RWPE1 (cell line): ENCODE measurements at regions not wholly inside any gene's neighbourhood (a gene's known extent, or its start where the extent isn't known, plus 50 kb on each side); places are given as distances from the start of the nearest gene placed in this dataset.

Experiments used
- CTCF ChIA-PET: fragments of 350-600 bp; sonication (Branson Sonifier 250); formaldehyde crosslinking; extraction: SDS; loops from one replicate; lab custom pipeline; 2021; lab: Yijun Ruan, JAX
- POLR2A ChIA-PET: fragments of 400-600 bp; formaldehyde crosslinking; extraction: SDS; loops from one replicate; lab custom pipeline; 2020; ENCODE audit warnings: antibody characterized with exemption; ENCODE audit not compliant: low non-redundant PET; lab: Yijun Ruan, JAX
- DNase-seq: peaks from one replicate; pipeline ENCODE4 v3.0.0; 2012; ENCODE audit warnings: low spot score
- H3K27ac ChIP-seq: fragments of 450-650 bp; 2 replicates; pipeline ENCODE4 v1.5.1; 2017
- TF ChIP-seq, protein P1 (sequence below): fragments of 450-650 bp; conservative IDR thresholded peaks from 2 replicates; pipeline ENCODE4 v1.5.1; 2017; ENCODE audit warnings: low read depth, mild to moderate bottlenecking

DNA sequence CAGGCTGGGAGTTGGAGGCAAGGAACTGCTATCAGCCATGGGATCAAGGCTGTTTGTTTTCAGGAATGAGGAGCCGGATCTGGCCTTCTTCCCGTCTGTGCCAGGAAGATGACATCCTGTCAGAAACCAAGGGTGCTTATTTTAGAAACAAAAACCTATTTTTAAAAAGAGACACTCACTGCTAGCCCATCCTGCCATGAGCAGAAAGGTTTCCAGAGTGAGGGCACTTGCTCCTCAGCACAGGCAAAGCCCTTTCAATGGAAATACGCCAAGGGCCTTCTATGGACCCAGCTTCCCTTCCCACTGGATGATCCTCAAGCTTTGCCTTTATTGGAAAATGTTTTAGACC is 132.6 kb upstream of the FSTL4 start:
- CTCF ChIA-PET, result interaction anchor here (0.7 kb wide), 1 partner anchor 9 kb away, joined by 3 read pairs; no protein-coding TSS in a partner anchor
- no peak overlapping the region for H3K27ac ChIP-seq
- DNase-seq, result no peak
- POLR2A ChIA-PET, result no interaction called here
- TF ChIP-seq, protein P1, sequence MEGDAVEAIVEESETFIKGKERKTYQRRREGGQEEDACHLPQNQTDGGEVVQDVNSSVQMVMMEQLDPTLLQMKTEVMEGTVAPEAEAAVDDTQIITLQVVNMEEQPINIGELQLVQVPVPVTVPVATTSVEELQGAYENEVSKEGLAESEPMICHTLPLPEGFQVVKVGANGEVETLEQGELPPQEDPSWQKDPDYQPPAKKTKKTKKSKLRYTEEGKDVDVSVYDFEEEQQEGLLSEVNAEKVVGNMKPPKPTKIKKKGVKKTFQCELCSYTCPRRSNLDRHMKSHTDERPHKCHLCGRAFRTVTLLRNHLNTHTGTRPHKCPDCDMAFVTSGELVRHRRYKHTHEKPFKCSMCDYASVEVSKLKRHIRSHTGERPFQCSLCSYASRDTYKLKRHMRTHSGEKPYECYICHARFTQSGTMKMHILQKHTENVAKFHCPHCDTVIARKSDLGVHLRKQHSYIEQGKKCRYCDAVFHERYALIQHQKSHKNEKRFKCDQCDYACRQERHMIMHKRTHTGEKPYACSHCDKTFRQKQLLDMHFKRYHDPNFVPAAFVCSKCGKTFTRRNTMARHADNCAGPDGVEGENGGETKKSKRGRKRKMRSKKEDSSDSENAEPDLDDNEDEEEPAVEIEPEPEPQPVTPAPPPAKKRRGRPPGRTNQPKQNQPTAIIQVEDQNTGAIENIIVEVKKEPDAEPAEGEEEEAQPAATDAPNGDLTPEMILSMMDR, result no peak

DNA sequence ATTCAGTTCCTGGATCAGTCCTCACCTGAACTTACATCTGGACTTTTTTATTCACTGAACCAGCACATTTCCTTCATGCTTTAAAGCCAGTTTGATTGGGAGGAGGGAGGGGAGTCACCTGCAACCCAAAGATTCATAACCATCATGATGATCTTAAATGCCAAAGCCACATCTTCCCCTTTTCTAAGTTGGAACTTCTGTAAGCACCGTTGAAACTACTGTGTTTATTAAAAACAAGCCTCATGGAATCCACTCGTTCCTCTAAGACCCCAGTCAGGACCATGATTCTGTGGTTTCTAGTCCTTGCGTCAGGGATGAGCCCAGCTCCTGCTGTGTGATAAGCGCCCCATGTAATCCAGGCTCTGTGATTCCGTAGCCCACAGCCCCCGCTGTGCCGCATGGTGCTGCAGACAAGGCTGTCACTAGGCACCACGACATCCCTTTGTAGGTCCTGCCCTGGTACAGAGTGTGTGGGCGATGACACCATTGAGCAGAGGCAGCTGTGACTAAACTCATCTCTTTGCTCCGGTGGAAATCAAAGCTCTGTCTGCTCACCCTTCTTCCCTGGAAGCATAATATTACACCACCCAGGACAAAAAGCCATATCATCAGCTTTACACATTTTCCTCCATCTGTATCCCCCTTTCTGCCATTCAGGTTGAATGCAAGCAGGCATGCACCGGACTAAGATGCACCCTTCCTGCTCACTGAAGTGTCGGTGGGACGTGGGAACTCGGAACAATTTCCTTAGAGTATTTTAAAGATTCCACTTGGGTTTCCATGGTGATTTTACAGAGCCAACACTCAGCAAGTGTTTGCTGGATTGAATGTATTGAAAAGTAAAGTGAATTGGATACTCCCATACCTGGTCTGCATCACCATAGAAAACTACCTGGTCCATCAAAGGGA is 132.0 kb upstream of the FSTL4 start:
- TF ChIP-seq, protein P1, result no peak
- H3K27ac ChIP-seq, result no peak overlapping the region
- no peak for DNase-seq
- CTCF ChIA-PET, result interaction anchor here (0.6 kb wide), 1 partner anchor 9 kb away, joined by 3 read pairs; no protein-coding TSS in a partner anchor
- POLR2A ChIA-PET, result no interaction called here

DNA sequence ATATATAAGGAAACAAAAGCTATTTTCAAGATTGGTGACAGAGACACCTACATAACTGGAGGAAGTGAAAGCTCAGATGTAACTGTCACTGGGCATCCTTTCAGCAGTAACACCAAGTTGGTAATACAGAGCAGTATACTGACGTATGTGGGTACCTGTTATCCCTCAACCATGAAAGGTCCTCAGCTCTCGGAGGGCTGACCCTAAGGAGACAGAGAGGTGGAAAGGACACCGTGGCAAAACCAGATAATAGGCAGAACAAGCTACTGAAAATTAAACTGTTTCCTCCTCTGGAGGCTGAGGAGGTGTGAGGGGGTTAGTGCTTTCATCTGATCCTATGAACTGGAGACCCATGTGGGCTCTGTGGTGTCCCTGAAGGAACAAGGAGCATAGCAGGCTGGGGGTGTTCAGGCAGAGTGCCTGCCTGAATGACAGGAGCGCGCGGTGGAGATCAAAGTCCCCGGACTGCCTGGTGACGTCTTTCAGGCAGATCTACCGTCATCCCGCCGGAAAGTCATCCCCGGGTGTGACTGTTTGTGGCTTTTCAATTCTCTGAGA is 130.2 kb upstream of the FSTL4 start:
- ChIA-PET POLR2A (no interaction called here), CTCF (no interaction called here)
- no peak overlapping the region for H3K27ac ChIP-seq
- DNase-seq, result no peak
- TF ChIP-seq, protein P1, result no peak

DNA sequence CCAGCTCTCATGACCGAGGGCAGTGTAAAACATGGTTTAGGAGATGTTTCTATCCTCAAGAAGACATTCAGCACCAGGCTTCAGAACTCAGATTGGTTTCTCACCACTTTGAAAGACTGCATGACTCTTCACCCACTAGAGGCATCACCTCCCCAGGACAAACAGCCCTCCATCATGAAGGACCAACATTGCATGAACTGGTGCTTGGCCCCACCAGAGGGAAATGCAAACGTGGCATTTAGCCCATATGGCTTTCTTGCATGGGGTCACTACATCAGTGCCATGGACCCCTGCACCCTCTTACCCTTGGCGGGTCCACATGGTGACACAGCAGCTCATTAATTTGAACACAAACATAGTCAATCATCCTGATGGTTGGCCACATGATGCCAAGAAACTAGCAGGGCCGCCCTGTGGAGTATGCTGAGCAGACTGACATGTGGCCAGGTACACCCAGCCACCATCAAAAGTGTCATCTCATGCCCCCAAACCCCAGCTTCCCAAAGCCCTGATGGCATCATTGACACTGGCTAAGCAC is 129.5 kb upstream of the FSTL4 start:
- no peak for DNase-seq
- TF ChIP-seq, protein P1, result no peak
- ChIA-PET POLR2A (no interaction called here), CTCF (no interaction called here)
- H3K27ac ChIP-seq, result no peak overlapping the region

DNA sequence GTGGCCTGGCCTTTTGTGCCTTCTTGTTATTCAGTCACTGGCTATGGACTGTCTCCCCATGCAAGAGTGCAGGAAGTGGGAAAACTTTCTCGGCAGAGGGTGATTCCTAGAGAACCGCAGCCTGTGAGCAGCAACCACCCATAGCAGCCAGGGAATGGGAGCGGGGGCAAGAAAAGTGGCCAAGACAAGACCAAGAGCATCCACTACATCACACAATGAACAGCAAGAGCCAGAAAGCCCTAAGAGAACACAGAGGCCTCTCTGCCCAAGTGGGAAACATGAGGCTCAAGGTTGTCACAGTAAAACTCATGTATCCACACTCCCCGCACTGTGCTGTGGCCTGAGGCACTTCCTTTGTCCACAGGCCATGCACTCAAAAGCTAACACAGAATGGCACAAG is 129.1 kb upstream of the FSTL4 start:
- H3K27ac ChIP-seq, result no peak overlapping the region
- ChIA-PET CTCF (no interaction called here), POLR2A (no interaction called here)
- DNase-seq, result no peak
- TF ChIP-seq, protein P1, result no peak

DNA sequence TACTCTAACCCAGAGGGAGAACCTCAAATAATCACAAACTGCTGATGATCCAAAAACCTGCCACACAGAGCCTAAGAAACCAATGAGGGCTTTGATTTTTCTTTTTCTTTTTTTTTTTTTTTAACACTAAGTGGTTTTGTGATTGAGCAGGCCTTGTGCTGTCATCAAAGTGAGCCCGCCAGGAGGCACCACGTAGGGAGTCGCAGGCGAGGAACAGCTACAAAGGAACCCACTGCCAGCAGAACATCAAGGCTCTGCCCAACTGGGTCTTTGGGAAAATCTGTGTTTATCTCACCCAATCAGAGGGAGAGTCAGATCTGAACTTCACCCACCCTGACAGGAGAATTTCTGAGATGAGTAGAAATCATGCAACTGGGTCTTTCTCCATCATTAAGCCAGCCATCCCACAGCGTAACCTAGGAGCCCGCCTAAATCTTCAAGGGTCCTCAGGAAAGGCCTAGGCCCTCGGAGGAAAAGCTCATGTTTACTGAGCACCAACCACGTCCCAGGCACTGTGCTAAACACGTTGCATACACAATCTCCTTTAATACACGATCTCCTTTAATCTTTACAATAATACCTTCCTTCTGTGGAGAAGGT is 126.9 kb upstream of the FSTL4 start:
- ChIA-PET CTCF (interaction anchor here (0.6 kb wide), 1 partner anchor 133 kb away, joined by 3 read pairs; no protein-coding TSS in a partner anchor), POLR2A (interaction anchor here (0.9 kb wide), 1 partner anchor 10 kb away, joined by 5 read pairs; no protein-coding TSS in a partner anchor)
- no peak for DNase-seq
- TF ChIP-seq, protein P1, result no peak
- no peak overlapping the region for H3K27ac ChIP-seq
